GM12878 (cell line): ENCODE measurements at regions not wholly inside any gene's neighbourhood (a gene's known extent, or its start where the extent isn't known, plus 50 kb on each side); places are given as distances from the start of the nearest gene placed in this dataset.

Experiments
- ATAC-seq: fragments of 200-7000 bp; cut with Tn5 transposase; 3 replicates; pipeline ENCODE4 v1.9.1; 2020; ENCODE audit warnings: mild to moderate bottlenecking, moderate library complexity
- BruUV-seq: library from RNA; stranded (reverse); fragments of 400-500 nt; replicated peaks from 2 replicates; lab custom pipeline; 2021; lab: Mats Ljungman, UMichigan
- CTCF ChIA-PET: fragments of 300-600 bp; sonication (Branson Sonifier 250); formaldehyde crosslinking; extraction: SDS; loops from one replicate; lab custom pipeline; 2021; ENCODE audit warnings: inconsistent platforms; lab: Yijun Ruan, JAX
- POLR2A ChIA-PET: fragments of 350-600 bp; formaldehyde crosslinking; extraction: SDS; loops from one replicate; lab custom pipeline; 2021; ENCODE audit warnings: inconsistent platforms; lab: Charles Lee
- RAD21 ChIA-PET: fragments of 300-600 bp; sonication (Branson Sonifier 250); formaldehyde crosslinking; loops from one replicate; lab custom pipeline; 2023; ENCODE audit warnings: antibody characterized with exemption; ENCODE audit not compliant: unreplicated experiment; lab: Charles Lee
- SMC1A ChIA-PET: fragments of 300-600 bp; sonication (Branson Sonifier 250); formaldehyde crosslinking; loops from one replicate; lab custom pipeline; 2023; ENCODE audit not compliant: unreplicated experiment, uncharacterized antibody; lab: Charles Lee
- DNase-seq: peaks from one replicate; pipeline ENCODE4 v3.0.0-alpha.2; 2011; ENCODE audit warnings: low read depth, low spot score
- FAIRE-seq: peaks from 3 replicates; lab custom pipeline; 2011; peaks lifted over from hg19 to GRCh38; lab: Jason Lieb, UNC
- H2AFZ ChIP-seq: 2 replicates; pipeline ENCODE4 v1.6.0; 2011; ENCODE audit warnings: low read depth, low read length, control low read depth; ENCODE audit not compliant: control insufficient read depth
- H3K27ac ChIP-seq: 2 replicates; pipeline ENCODE4 v1.5.1; 2011; ENCODE audit warnings: control low read depth; ENCODE audit not compliant: control insufficient read depth, insufficient read depth
- H3K27me3 ChIP-seq, 2 experiments: replicated peaks in 1 of 2; 2 replicates each; pipeline versions ENCODE4 v1.6.0 to v1.6.1; 2011; ENCODE audit warnings: low read length in 1 of 2; ENCODE audit not compliant: control insufficient read depth in 2 of 2, insufficient read depth in 2 of 2
- H3K36me3 ChIP-seq, 2 experiments: 2 replicates each; pipeline ENCODE4 v1.5.1; 2011; ENCODE audit warnings: low read length in 1 of 2; ENCODE audit not compliant: control insufficient read depth in 2 of 2, insufficient read depth in 2 of 2
- H3K4me1 ChIP-seq: 2 replicates; pipeline ENCODE4 v1.6.1; 2011; ENCODE audit warnings: mild to moderate bottlenecking, low read length, moderate library complexity, mixed read lengths; ENCODE audit not compliant: control insufficient read depth, insufficient read depth
- H3K4me2 ChIP-seq: 2 replicates; pipeline ENCODE4 v1.6.0; 2011; ENCODE audit warnings: control low read depth; ENCODE audit not compliant: control insufficient read depth, insufficient read depth
- H3K4me3 ChIP-seq: fragments of 200-600 bp; sonication (generic); 2 replicates; pipeline ENCODE4 v1.5.1; 2016
- H3K79me2 ChIP-seq: 2 replicates; pipeline ENCODE4 v1.6.0; 2011; ENCODE audit warnings: low read length; ENCODE audit not compliant: control insufficient read depth, insufficient read depth
- H3K9ac ChIP-seq: 2 replicates; pipeline ENCODE4 v1.8.0; 2011; ENCODE audit warnings: low read length, control low read depth, mixed read lengths; ENCODE audit not compliant: control insufficient read depth, insufficient read depth
- H3K9me3 ChIP-seq: replicated peaks from 3 replicates; pipeline ENCODE4 v1.5.1; 2011; ENCODE audit warnings: mild to moderate bottlenecking, low read length; ENCODE audit not compliant: control insufficient read depth, insufficient read depth
- H4K20me1 ChIP-seq: 2 replicates; pipeline ENCODE4 v1.6.0; 2011; ENCODE audit not compliant: control insufficient read depth, insufficient read depth
- ATF7 ChIP-seq: fragments of 450-650 bp; IDR thresholded peaks from 2 replicates; pipeline ENCODE4 v1.6.1; 2016; ENCODE audit warnings: low read depth, mild to moderate bottlenecking
- CHD4 ChIP-seq: fragments of 200-600 bp; sonication (generic); IDR thresholded peaks from 2 replicates; pipeline ENCODE4 v1.6.1; 2016; ENCODE audit warnings: mild to moderate bottlenecking
- POLR2AphosphoS2 ChIP-seq: IDR thresholded peaks from 2 replicates; pipeline ENCODE4 v1.6.1; 2011; ENCODE audit warnings: low read depth, mild to moderate bottlenecking, low read length, improper control_type of control experiment, moderate library complexity
- RBBP5 ChIP-seq: fragments of 200-600 bp; sonication (generic); conservative IDR thresholded peaks from 2 replicates; pipeline ENCODE4 v1.6.1; 2016
- SMARCA5 ChIP-seq: fragments of 450-650 bp; IDR thresholded peaks from 2 replicates; pipeline ENCODE4 v1.6.1; 2017; ENCODE audit warnings: mild to moderate bottlenecking
- SREBF1 ChIP-seq: IDR thresholded peaks from 2 replicates; pipeline ENCODE4 v1.6.1; 2012; ENCODE audit warnings: mild to moderate bottlenecking, low read length
- STAT1 ChIP-seq: fragments of 450-650 bp; conservative IDR thresholded peaks from 2 replicates; pipeline ENCODE4 v1.6.1; 2014; ENCODE audit warnings: antibody characterized with exemption, mild to moderate bottlenecking
- WGBS: methylation state at CpG from one replicate; pipeline ENCODE4 v1.1.6; 2016; ENCODE audit warnings: low lambda C conversion rate; ENCODE audit not compliant: insufficient replicate concordance, insufficient coverage; ENCODE audit errors: missing lambda C conversion rate; 5-methylcytosine and 5-hydroxymethylcytosine counted together
- in situ Hi-C: fragments of 300-500 bp; cut with MboI; formaldehyde crosslinking; loops from 9 replicates; pipeline ENCODE4 v1.14.3; 2018; ENCODE audit warnings: mixed read lengths
- intact Hi-C: fragments of 100-400 bp; cut with micrococcal nuclease; formaldehyde crosslinking; loops from one replicate; pipeline ENCODE4 v1.14.2; 2022; ENCODE audit not compliant: unreplicated experiment
- TF ChIP-seq, protein P1 (sequence below): IDR thresholded peaks from 2 replicates; pipeline ENCODE4 v1.6.1; 2012; ENCODE audit warnings: improper control_type of control experiment, low read depth, low read length; ENCODE audit not compliant: insufficient replicate concordance

DNA sequence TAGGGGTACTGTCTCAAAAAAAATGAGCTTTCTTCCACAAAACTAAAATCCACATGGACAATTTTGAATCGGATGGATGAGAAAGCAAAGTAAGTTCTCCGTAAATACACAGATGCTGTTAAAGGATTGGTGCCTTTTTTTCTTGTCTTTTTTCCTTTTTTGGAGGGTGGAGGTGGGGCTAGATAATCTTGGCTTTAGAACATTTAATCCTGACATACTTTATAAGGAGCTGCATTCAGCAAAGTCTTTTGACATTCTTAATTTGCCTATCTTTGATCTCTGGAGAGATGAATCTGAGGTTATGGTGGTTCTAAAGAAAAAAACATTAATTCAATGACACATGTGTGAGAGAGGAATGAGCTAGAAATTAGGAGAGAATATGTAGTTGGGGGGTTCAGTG is 312.3 kb upstream of the KCNJ16 start:
- no peaks in the 10 kb centered on the region for H3K36me3 ChIP-seq
- 42% methylated on average over 2 of the region's 2 CpGs for WGBS
- in situ Hi-C loops (no loop called here), intact Hi-C loops (no loop called here)
- no peaks in the 10 kb centered on the region for H4K20me1 ChIP-seq
- SMC1A ChIA-PET: no interaction called here
- POLR2A ChIA-PET: no interaction called here
- no peak overlapping the region for H3K4me2 ChIP-seq
- no peaks in the 10 kb centered on the region for H3K4me1 ChIP-seq
- no peak overlapping the region for H3K27ac ChIP-seq
- BruUV-seq: no TSS peak
- DNase-seq (no peak), ATAC-seq (no peak), FAIRE-seq (no peak)
- H3K4me3 ChIP-seq: no peak overlapping the region
- H2AFZ ChIP-seq: no peak overlapping the region
- no peaks in the 10 kb centered on the region for H3K27me3 ChIP-seq
- no peaks in the 10 kb centered on the region for H3K9me3 ChIP-seq
- no peaks in the 10 kb centered on the region for H3K79me2 ChIP-seq
- TF ChIP-seq ATF7 (no peak), CHD4 (no peak), STAT1 (no peak), SMARCA5 (no peak), POLR2AphosphoS2 (no peak), RBBP5 (no peak), SREBF1 (no peak)
- TF ChIP-seq, protein P1, sequence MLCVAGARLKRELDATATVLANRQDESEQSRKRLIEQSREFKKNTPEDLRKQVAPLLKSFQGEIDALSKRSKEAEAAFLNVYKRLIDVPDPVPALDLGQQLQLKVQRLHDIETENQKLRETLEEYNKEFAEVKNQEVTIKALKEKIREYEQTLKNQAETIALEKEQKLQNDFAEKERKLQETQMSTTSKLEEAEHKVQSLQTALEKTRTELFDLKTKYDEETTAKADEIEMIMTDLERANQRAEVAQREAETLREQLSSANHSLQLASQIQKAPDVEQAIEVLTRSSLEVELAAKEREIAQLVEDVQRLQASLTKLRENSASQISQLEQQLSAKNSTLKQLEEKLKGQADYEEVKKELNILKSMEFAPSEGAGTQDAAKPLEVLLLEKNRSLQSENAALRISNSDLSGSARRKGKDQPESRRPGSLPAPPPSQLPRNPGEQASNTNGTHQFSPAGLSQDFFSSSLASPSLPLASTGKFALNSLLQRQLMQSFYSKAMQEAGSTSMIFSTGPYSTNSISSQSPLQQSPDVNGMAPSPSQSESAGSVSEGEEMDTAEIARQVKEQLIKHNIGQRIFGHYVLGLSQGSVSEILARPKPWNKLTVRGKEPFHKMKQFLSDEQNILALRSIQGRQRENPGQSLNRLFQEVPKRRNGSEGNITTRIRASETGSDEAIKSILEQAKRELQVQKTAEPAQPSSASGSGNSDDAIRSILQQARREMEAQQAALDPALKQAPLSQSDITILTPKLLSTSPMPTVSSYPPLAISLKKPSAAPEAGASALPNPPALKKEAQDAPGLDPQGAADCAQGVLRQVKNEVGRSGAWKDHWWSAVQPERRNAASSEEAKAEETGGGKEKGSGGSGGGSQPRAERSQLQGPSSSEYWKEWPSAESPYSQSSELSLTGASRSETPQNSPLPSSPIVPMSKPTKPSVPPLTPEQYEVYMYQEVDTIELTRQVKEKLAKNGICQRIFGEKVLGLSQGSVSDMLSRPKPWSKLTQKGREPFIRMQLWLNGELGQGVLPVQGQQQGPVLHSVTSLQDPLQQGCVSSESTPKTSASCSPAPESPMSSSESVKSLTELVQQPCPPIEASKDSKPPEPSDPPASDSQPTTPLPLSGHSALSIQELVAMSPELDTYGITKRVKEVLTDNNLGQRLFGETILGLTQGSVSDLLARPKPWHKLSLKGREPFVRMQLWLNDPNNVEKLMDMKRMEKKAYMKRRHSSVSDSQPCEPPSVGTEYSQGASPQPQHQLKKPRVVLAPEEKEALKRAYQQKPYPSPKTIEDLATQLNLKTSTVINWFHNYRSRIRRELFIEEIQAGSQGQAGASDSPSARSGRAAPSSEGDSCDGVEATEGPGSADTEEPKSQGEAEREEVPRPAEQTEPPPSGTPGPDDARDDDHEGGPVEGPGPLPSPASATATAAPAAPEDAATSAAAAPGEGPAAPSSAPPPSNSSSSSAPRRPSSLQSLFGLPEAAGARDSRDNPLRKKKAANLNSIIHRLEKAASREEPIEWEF: no peak
- CTCF ChIA-PET: no interaction called here
- no peak overlapping the region for H3K9ac ChIP-seq
- RAD21 ChIA-PET: no interaction called here
